ENCODE measurements at regions not wholly inside any gene's neighbourhood (a gene's known extent, or its start where the extent isn't known, plus 50 kb on each side); places are given as distances from the start of the nearest gene placed in this dataset.

DNA sequence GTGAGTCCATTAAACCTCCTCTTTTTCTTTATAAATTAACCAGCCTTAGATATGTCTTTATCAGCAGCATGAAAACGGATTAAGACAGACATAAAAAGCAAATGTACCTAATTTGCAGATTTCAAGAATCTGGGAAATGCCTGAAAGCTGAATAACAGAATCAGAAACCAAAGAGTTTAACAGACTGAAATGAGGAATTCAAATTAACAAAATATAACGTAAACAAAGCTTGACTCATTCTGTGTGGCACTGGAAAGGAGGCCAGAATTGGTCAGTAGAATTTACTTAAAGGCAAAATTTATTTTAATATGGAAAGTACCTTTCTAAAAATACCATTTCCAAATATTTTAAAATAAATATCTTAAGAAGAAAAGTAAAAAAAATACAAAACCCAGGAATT is 540.6 kb upstream of the HTR2A start:
- Histone ChIP-seq H3K36me3 (replicated peaks in 1 of 2) (no peaks in the 10 kb centered on the region), H3K27me3 (no peaks in the 10 kb centered on the region), H3K4me3 (no peak overlapping the region), H3K4me1 (replicated peaks in 1 of 2) (no peaks in the 10 kb centered on the region), H3K9me3 (replicated peaks in 1 of 3) (no peaks in the 10 kb centered on the region), H3K27ac (no peak overlapping the region)
- no peak for TF ChIP-seq POLR2A (IDR thresholded peaks at IDR 0.05)
- 57 to 74% (median 61%) methylated on average over 2 of the region's 2 CpGs for WGBS, 4 donors
- DNase-seq: no peak
- intact Hi-C loops (cut with DNase I): no loop called here

DNA sequence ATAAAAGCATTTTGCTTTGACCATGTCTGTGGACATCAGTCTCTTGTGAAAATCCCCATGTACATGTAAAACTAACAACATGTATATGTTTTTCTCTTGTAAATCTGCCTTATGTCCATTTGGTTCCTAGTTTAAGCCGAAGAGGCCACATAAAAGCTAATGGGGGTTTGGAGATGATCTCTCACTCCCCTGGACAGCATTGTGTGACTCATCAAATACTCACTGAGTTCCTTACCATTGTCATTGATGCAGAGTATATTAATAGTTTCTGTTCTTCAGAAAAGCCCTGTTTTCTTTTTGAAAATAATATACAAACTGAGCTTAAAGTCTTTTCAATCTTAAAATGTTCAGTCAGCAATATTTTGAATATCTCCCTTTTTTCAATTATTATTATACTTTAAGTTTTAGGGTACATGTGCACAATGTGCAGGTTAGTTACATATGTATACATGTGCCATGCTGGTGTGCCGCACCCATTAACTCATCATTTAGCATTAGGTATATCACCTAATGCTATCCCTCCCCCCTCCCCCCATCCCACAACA is 536.7 kb upstream of the HTR2A start:
- Histone ChIP-seq H3K9me3 (replicated peaks in 1 of 3) (no peaks in the 10 kb centered on the region), H3K27me3 (no peaks in the 10 kb centered on the region), H3K4me3 (no peak overlapping the region), H3K27ac (no peak overlapping the region), H3K4me1 (replicated peaks in 1 of 2) (no peaks in the 10 kb centered on the region), H3K36me3 (replicated peaks in 1 of 2) (no peaks in the 10 kb centered on the region)
- TF ChIP-seq, protein P1, sequence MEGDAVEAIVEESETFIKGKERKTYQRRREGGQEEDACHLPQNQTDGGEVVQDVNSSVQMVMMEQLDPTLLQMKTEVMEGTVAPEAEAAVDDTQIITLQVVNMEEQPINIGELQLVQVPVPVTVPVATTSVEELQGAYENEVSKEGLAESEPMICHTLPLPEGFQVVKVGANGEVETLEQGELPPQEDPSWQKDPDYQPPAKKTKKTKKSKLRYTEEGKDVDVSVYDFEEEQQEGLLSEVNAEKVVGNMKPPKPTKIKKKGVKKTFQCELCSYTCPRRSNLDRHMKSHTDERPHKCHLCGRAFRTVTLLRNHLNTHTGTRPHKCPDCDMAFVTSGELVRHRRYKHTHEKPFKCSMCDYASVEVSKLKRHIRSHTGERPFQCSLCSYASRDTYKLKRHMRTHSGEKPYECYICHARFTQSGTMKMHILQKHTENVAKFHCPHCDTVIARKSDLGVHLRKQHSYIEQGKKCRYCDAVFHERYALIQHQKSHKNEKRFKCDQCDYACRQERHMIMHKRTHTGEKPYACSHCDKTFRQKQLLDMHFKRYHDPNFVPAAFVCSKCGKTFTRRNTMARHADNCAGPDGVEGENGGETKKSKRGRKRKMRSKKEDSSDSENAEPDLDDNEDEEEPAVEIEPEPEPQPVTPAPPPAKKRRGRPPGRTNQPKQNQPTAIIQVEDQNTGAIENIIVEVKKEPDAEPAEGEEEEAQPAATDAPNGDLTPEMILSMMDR (IDR thresholded peaks at IDR 0.05): no peak
- no peak for TF ChIP-seq POLR2A (IDR thresholded peaks at IDR 0.05)
- DNase-seq: no peak
- 86 to 91% (median 86%) methylated on average over 2 of the region's 2 CpGs for WGBS, 4 donors
- intact Hi-C loops (cut with DNase I): no loop called here

DNA sequence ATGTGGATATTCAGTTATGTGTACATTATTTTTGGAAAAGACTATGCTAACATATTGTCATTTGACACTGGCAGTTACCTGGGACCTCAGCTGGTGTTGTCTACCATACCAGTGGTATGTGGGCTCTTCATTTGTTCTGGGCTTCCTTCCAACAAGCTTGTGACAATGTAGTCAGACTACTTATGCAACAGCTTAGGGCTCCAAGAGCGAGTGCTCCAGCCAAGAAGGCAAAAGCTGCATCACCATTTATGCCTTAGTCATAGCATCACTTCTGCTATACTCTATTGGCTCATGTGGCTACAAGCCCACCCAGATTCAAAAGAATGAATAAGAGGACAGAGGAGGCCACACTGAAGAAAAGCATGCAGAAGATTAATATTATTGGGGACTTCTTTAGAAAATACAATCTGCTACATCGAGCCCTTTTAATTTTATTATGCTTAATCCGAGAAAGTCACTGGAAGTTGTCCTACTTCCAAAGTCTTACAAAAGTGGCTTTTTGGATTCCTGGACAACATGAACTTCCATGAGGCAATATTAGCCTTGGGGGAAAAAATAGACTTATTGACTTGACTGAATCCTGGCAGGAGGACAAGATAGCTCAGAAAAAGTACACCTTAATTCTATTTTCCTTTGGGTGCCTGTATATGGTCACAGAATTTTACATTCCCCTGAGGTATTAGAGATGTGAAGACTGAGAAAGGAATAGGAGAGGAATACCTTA is 529.4 kb upstream of the HTR2A start:
- TF ChIP-seq POLR2A (IDR thresholded peaks at IDR 0.05): no peak
- WGBS, 4 donors: 68 to 72% (median 69%) methylated on average over 3 of the region's 3 CpGs
- Histone ChIP-seq H3K36me3 (replicated peaks in 1 of 2) (no peaks in the 10 kb centered on the region), H3K27ac (no peak overlapping the region), H3K9me3 (replicated peaks in 1 of 3) (no peaks in the 10 kb centered on the region), H3K4me3 (no peak overlapping the region), H3K4me1 (replicated peaks in 1 of 2) (no peaks in the 10 kb centered on the region), H3K27me3 (no peaks in the 10 kb centered on the region)
- intact Hi-C loops (cut with DNase I): no loop called here
- peak in 3 of 7 donors; percentile 1 to 14 (median 7) for DNase-seq

GRCh38 chr13:47421525-47421924 is 524.7 kb upstream of the HTR2A start:
- 67 to 85% (median 73%) methylated on average over 1 of the region's 1 CpG for WGBS, 4 donors
- no peaks in the 10 kb centered on the region for H3K36me3 ChIP-seq (replicated peaks in 1 of 2)
- peaks cover 0 to 6% of the 10 kb centered on the region in 2 donors for H3K4me1 ChIP-seq (replicated peaks in 1 of 2)
- no peaks in the 10 kb centered on the region for H3K9me3 ChIP-seq (replicated peaks in 1 of 3)
- DNase-seq: no peak
- no peak for TF ChIP-seq POLR2A (IDR thresholded peaks at IDR 0.05)
- TF ChIP-seq, protein P1 (IDR thresholded peaks at IDR 0.05): no peak
- intact Hi-C loops (cut with DNase I): no loop called here
- H3K4me3 ChIP-seq: no peak overlapping the region
- H3K27me3 ChIP-seq: no peaks in the 10 kb centered on the region
- no peak overlapping the region for H3K27ac ChIP-seq

DNA sequence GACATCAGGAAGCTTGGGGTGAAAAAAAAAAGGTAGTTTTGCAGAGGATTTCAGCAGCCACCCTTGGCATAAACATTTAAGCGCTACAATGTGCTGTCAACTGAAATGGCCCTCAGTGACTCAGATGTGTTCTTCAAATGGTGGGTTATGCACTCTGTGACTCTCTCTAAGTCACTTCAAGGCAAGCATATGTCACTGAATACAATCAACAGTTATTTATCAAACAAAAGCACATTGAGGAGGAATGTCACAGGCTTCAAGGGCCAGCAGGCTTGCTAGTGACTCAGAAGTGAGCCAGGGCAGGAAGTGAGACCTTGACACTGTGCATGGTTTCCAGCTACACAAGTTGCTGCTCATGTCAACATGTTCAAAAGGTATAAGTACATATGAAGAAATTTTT is 523.7 kb upstream of the HTR2A start:
- no peak overlapping the region for H3K27ac ChIP-seq
- no peaks in the 10 kb centered on the region for H3K9me3 ChIP-seq (replicated peaks in 1 of 3)
- intact Hi-C loops (cut with DNase I): no loop called here
- DNase-seq: peak in 6 of 7 donors; percentile 28 to 54 (median 46)
- no peak for TF ChIP-seq POLR2A (IDR thresholded peaks at IDR 0.05)
- TF ChIP-seq, protein P1 (IDR thresholded peaks at IDR 0.05): no peak
- no peaks in the 10 kb centered on the region for H3K36me3 ChIP-seq (replicated peaks in 1 of 2)
- H3K27me3 ChIP-seq: no peaks in the 10 kb centered on the region
- no peak overlapping the region for H3K4me3 ChIP-seq
- peaks cover 0 to 6% of the 10 kb centered on the region in 2 donors for H3K4me1 ChIP-seq (replicated peaks in 1 of 2)
- 43 to 67% (median 49%) methylated on average over 1 of the region's 1 CpG for WGBS, 4 donors

Measured in adrenal gland (tissue), 9 donors.